ENCODE measurements at regions not wholly inside any gene's neighbourhood (a gene's known extent, or its start where the extent isn't known, plus 50 kb on each side); places are given as distances from the start of the nearest gene placed in this dataset.

DNA sequence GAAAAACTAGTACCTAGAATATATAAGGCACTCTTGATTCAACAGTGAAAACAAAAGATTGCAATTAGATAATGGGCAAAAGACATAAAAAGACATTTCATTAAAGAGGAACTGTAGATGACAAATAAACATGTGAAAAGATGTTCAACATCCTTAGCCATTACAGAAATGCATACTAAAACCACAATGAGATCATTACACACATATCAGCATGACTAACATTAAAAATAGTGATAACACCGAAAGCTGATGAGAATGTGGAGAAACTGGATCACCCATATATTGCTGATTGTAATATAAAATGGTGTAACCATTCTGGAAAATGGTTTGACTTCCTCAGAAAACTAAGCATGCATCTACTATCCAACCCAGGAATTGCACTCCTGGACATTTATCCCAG lies 340.3 kb downstream of the SEC16B start:
- TF ChIP-seq NFE2L2 (IDR thresholded peaks at IDR 0.05; ENCODE audit: low read depth, low read length) = no peak
- TF ChIP-seq POLR2A (IDR thresholded peaks at IDR 0.05; ENCODE audit: low read depth, low read length) = no peak
- TF ChIP-seq, protein P1, sequence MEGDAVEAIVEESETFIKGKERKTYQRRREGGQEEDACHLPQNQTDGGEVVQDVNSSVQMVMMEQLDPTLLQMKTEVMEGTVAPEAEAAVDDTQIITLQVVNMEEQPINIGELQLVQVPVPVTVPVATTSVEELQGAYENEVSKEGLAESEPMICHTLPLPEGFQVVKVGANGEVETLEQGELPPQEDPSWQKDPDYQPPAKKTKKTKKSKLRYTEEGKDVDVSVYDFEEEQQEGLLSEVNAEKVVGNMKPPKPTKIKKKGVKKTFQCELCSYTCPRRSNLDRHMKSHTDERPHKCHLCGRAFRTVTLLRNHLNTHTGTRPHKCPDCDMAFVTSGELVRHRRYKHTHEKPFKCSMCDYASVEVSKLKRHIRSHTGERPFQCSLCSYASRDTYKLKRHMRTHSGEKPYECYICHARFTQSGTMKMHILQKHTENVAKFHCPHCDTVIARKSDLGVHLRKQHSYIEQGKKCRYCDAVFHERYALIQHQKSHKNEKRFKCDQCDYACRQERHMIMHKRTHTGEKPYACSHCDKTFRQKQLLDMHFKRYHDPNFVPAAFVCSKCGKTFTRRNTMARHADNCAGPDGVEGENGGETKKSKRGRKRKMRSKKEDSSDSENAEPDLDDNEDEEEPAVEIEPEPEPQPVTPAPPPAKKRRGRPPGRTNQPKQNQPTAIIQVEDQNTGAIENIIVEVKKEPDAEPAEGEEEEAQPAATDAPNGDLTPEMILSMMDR (conservative IDR thresholded peaks at IDR 0.05; ENCODE audit: low read depth, low read length) = no peak
- TF ChIP-seq RAD21 (IDR thresholded peaks at IDR 0.05; ENCODE audit: low read length) = no peak
- no peak for TF ChIP-seq FOS (IDR thresholded peaks at IDR 0.05; ENCODE audit: low read depth, low read length)
- TF ChIP-seq, protein P2, sequence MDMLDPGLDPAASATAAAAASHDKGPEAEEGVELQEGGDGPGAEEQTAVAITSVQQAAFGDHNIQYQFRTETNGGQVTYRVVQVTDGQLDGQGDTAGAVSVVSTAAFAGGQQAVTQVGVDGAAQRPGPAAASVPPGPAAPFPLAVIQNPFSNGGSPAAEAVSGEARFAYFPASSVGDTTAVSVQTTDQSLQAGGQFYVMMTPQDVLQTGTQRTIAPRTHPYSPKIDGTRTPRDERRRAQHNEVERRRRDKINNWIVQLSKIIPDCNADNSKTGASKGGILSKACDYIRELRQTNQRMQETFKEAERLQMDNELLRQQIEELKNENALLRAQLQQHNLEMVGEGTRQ (IDR thresholded peaks at IDR 0.05; ENCODE audit: low read depth, low read length) = no peak
- TF ChIP-seq RCOR1 (IDR thresholded peaks at IDR 0.05; ENCODE audit: insufficient replicate concordance, low read length) = no peak
- no peak for TF ChIP-seq MAFK (IDR thresholded peaks at IDR 0.05; ENCODE audit: low read depth, low read length)
- TF ChIP-seq CHD1 (IDR thresholded peaks at IDR 0.05; ENCODE audit: low read depth, low read length) = no peak
- TF ChIP-seq MXI1 (IDR thresholded peaks at IDR 0.05; ENCODE audit: borderline replicate concordance, low read depth, low read length) = no peak
